GM10266 (cell line): ENCODE measurements at regions not wholly inside any gene's neighbourhood (a gene's known extent, or its start where the extent isn't known, plus 50 kb on each side); places are given as distances from the start of the nearest gene placed in this dataset.

ENCODE experiments used
- DNase-seq: peaks from one replicate; pipeline ENCODE4 v3.0.0; 2012; ENCODE audit errors: extremely low spot score
- TF ChIP-seq, protein P1 (sequence below): IDR thresholded peaks from 2 replicates; pipeline ENCODE4 v1.5.1; 2012; ENCODE audit warnings: mild to moderate bottlenecking, low read depth; ENCODE audit not compliant: control insufficient read depth, insufficient read depth; ENCODE audit errors: missing control alignments

- DNase-seq: no peak
- TF ChIP-seq, protein P1, sequence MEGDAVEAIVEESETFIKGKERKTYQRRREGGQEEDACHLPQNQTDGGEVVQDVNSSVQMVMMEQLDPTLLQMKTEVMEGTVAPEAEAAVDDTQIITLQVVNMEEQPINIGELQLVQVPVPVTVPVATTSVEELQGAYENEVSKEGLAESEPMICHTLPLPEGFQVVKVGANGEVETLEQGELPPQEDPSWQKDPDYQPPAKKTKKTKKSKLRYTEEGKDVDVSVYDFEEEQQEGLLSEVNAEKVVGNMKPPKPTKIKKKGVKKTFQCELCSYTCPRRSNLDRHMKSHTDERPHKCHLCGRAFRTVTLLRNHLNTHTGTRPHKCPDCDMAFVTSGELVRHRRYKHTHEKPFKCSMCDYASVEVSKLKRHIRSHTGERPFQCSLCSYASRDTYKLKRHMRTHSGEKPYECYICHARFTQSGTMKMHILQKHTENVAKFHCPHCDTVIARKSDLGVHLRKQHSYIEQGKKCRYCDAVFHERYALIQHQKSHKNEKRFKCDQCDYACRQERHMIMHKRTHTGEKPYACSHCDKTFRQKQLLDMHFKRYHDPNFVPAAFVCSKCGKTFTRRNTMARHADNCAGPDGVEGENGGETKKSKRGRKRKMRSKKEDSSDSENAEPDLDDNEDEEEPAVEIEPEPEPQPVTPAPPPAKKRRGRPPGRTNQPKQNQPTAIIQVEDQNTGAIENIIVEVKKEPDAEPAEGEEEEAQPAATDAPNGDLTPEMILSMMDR: no peak
Observed at GRCh38 chr4:124178449-124179021, 534.0 kb downstream of the ANKRD50 start.

DNA sequence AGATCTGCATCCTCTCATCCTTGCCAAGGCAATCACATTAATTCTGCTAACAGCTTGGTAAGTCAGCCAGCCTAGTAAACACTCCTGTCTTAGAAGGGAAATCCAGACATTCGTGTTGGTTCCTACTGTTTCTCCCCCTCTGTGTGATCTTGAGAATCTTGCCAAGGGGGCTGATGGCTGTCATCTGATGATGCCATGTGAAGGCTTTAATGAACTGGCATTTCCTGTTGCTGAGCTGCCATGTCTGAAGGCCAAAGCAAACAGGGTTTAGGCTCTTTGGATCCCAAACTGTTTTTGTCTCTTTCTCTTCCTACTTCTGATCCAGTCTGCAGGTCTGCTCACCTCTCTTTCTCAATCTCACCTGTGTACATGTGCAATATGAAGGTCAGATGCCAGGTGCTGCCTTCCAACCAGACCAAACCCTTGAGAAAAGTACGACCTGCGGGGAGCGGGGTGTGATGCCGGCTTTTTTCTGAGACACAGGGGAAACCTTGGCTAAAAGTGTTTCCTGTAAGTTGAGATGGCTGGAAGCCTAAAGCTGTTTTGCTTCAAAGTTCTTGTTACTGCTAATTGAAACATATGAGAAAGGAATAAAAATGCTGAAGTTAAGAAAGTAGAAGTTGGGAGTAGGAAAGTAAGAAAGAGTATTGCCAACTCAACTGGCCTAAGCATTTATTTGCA lies 532.9 kb downstream of the ANKRD50 start:
- no peak for DNase-seq
- TF ChIP-seq, protein P1: no peak

GRCh38 chr4:124181039-124181438 lies 531.5 kb downstream of the ANKRD50 start:
- no peak for DNase-seq
- TF ChIP-seq, protein P1: no peak

- TF ChIP-seq, protein P1: no peak
- DNase-seq: no peak
Observed at GRCh38 chr4:124183231-124183630, 529.3 kb downstream of the ANKRD50 start.

- TF ChIP-seq, protein P1: no peak
- no peak for DNase-seq
Observed at GRCh38 chr4:124183926-124184325, 528.6 kb downstream of the ANKRD50 start.

- TF ChIP-seq, protein P1: no peak
- no peak for DNase-seq
Observed at GRCh38 chr4:124184792-124185191, 527.7 kb downstream of the ANKRD50 start.

DNA sequence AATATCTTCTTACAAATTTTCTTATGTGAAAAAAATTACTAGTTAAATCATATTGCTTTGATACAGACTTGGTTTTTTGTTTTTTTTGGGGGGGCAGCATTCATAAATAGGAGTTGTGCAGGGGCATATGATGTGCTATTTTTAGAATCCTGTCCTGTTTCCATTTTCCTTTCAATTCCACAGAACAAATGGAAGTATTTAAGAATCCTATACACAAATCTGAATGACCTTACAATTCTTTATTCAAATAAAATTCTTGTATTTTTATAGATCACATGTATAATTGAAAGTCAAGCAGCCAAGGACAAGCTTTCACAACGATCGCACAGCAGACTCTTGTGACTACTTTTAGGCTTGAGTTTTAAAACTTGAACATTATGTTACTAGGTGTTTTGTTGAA lies 523.9 kb downstream of the ANKRD50 start:
- TF ChIP-seq, protein P1: no peak

More for the DNA sequence above, 523.9 kb downstream of the ANKRD50 start:
- DNase-seq: no peak
